Endothelial cell of umbilical vein (primary cell): ENCODE measurements at regions not wholly inside any gene's neighbourhood (a gene's known extent, or its start where the extent isn't known, plus 50 kb on each side); places are given as distances from the start of the nearest gene placed in this dataset.

ENCODE experiments used
- BruUV-seq: library from RNA; stranded (reverse); fragments of 400-500 nt; replicated peaks from 2 replicates; lab custom pipeline; 2021; lab: Mats Ljungman, UMichigan
- CTCF ChIA-PET: fragments of 300-600, 350-600 bp; sonication (Branson Sonifier 250); formaldehyde crosslinking; loops from one replicate; lab custom pipeline; 2021; ENCODE audit warnings: antibody characterized with exemption, inconsistent platforms; lab: Charles Lee
- POLR2A ChIA-PET: fragments of 300-600, 350-600 bp; sonication (Branson Sonifier 250); formaldehyde crosslinking; loops from one replicate; lab custom pipeline; 2021; ENCODE audit warnings: antibody characterized with exemption, inconsistent platforms; lab: Charles Lee
- DNase-seq: peaks from one replicate; pipeline ENCODE4 v3.0.0-alpha.2; 2011; ENCODE audit warnings: low read depth, low spot score
- FAIRE-seq: peaks from 2 replicates; lab custom pipeline; 2011; peaks lifted over from hg19 to GRCh38; lab: Jason Lieb, UNC
- H2AFZ ChIP-seq: 2 replicates; pipeline ENCODE4 v1.6.0; 2012; ENCODE audit warnings: low read depth, low read length, control low read depth, inconsistent platforms
- H3K27ac ChIP-seq: 2 replicates; pipeline ENCODE4 v1.5.1; 2011; ENCODE audit warnings: low read depth, mild to moderate bottlenecking, control low read depth, low read length, moderate library complexity; ENCODE audit not compliant: insufficient read depth
- H3K27me3 ChIP-seq, 2 experiments: 2 replicates each; pipeline versions ENCODE4 v1.6.0 to v1.6.1; 2011; ENCODE audit warnings: low read length in 2 of 2, mixed read lengths in 1 of 2; ENCODE audit not compliant: control insufficient read depth in 2 of 2, insufficient read depth in 2 of 2
- H3K36me3 ChIP-seq, 2 experiments: 2 replicates in 1 of 2; 3 replicates in 1 of 2; pipeline ENCODE4 v1.5.1; 2011; ENCODE audit warnings: low read length in 2 of 2, mild to moderate bottlenecking in 1 of 2, moderate library complexity in 1 of 2; ENCODE audit not compliant: control insufficient read depth in 2 of 2, insufficient read depth in 2 of 2; ENCODE audit errors: extremely low read depth in 1 of 2
- H3K4me1 ChIP-seq: 3 replicates; pipeline ENCODE4 v1.5.1; 2011; ENCODE audit warnings: mild to moderate bottlenecking, low read length; ENCODE audit not compliant: control insufficient read depth, insufficient read depth; ENCODE audit errors: extremely low read depth
- H3K4me2 ChIP-seq: 2 replicates; pipeline ENCODE4 v1.6.1; 2011; ENCODE audit warnings: low read length, control low read depth, mixed read lengths; ENCODE audit not compliant: insufficient read depth
- H3K4me3 ChIP-seq, 3 experiments: fragments of 200-600 bp in 1 of 3; sonication (generic), shearing (Covaris generic) in 1 of 3; replicated peaks in 1 of 3; 2 replicates each; pipeline ENCODE4 v1.5.1; 2011 to 2016; ENCODE audit warnings: control low read depth in 3 of 3, low read length in 3 of 3, mild to moderate bottlenecking in 2 of 3, inconsistent platforms in 1 of 3, low read depth in 1 of 3, moderate library complexity in 1 of 3; ENCODE audit not compliant: insufficient read depth in 1 of 3
- H3K79me2 ChIP-seq: 2 replicates; pipeline ENCODE4 v1.6.0; 2012; ENCODE audit warnings: low read length, inconsistent platforms; ENCODE audit not compliant: control insufficient read depth, insufficient read depth
- H3K9ac ChIP-seq: replicated peaks from 2 replicates; pipeline ENCODE3; 2011; ENCODE audit warnings: low read length, control low read depth; ENCODE audit not compliant: insufficient read depth; ENCODE audit errors: extremely low read depth
- H3K9me1 ChIP-seq: replicated peaks from 3 replicates; pipeline ENCODE4 v1.6.0; 2011; ENCODE audit warnings: mild to moderate bottlenecking, low read length; ENCODE audit not compliant: control insufficient read depth, insufficient read depth; ENCODE audit errors: extremely low read depth
- H3K9me3 ChIP-seq: replicated peaks from 2 replicates; pipeline ENCODE4 v1.5.1; 2012; ENCODE audit warnings: low read length, inconsistent platforms; ENCODE audit not compliant: control insufficient read depth, insufficient read depth
- H4K20me1 ChIP-seq: replicated peaks from 2 replicates; pipeline ENCODE3; 2011; ENCODE audit warnings: mild to moderate bottlenecking, low read length; ENCODE audit not compliant: control insufficient read depth, insufficient read depth; ENCODE audit errors: extremely low read depth
- EZH2 ChIP-seq: IDR thresholded peaks from 2 replicates; pipeline ENCODE4 v1.6.1; 2012; ENCODE audit warnings: borderline replicate concordance, low read depth, mild to moderate bottlenecking, moderate library complexity, low read length, inconsistent platforms; ENCODE audit not compliant: severe bottlenecking
- FOS ChIP-seq: IDR thresholded peaks from 2 replicates; pipeline ENCODE4 v1.6.1; 2011; ENCODE audit warnings: mild to moderate bottlenecking, low read length, moderate library complexity, borderline replicate concordance; ENCODE audit not compliant: insufficient read depth
- GATA2 ChIP-seq: IDR thresholded peaks from 2 replicates; pipeline ENCODE4 v1.7.0; 2011; ENCODE audit warnings: low read depth, mild to moderate bottlenecking, moderate library complexity, mixed read lengths, low read length; ENCODE audit not compliant: insufficient read length, insufficient read depth
- JUN ChIP-seq: IDR thresholded peaks from 2 replicates; pipeline ENCODE4 v1.6.1; 2011; ENCODE audit warnings: borderline replicate concordance, low read depth; ENCODE audit not compliant: insufficient read length, insufficient read depth
- MYC ChIP-seq: IDR thresholded peaks from one replicate; pipeline ENCODE4 v1.6.1; 2011; ENCODE audit warnings: mild to moderate bottlenecking, low read depth, low read length
- POLR2A ChIP-seq: IDR thresholded peaks from 2 replicates; pipeline ENCODE4 v1.6.1; 2012; ENCODE audit warnings: low read depth, mild to moderate bottlenecking, control low read depth, low read length
- POLR2AphosphoS5 ChIP-seq: IDR thresholded peaks from 2 replicates; pipeline ENCODE4 v1.6.1; 2012; ENCODE audit warnings: low read depth, mild to moderate bottlenecking, control low read depth, low read length, moderate library complexity; ENCODE audit not compliant: insufficient read depth
- dilution Hi-C: fragments of 300-500 bp; cut with MboI; formaldehyde crosslinking; loops from one replicate; pipeline ENCODE4 v1.15.0; 2019; ENCODE audit warnings: low sequenced_read_pairs; ENCODE audit not compliant: extremely low pct_ligation_motif_present
- intact Hi-C: fragments of 100-400 bp; cut with micrococcal nuclease; formaldehyde crosslinking; loops from one replicate; pipeline ENCODE4 v1.10.0; 2022
- TF ChIP-seq, protein P1 (sequence below), 2 donors: IDR thresholded peaks; 1 replicate in 1 of 2; 2 replicates in 1 of 2; pipeline ENCODE4 v1.5.1; 2011; ENCODE audit warnings: low read length in 2 of 2, mild to moderate bottlenecking in 2 of 2, moderate library complexity in 2 of 2, control low read depth in 1 of 2, inconsistent platforms in 1 of 2, low read depth in 1 of 2; ENCODE audit not compliant: insufficient read depth in 1 of 2; ENCODE audit errors: extremely low read depth in 1 of 2
- TF ChIP-seq, protein P2 (sequence below): IDR thresholded peaks from 2 replicates; pipeline ENCODE4 v1.6.1; 2011; ENCODE audit not compliant: insufficient read depth, insufficient read length

DNA sequence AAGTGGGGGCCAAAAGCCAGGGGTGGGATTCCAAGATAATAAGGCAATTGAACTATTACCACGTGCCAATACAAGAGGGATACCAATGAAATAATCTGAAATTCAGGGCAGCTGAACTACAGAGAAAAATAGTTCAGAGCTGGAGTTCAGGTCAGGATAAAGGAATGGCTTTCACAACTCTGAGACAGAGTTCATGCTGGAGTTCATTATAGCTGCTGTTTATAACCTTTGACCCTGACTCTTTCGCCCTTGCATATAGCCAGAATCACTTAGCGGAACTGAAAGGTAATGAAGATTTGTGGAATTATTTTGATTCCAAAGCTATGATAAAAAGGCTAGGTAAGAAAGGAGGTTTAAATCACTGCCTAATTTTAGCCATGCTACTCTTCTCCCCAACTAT, 55.5 kb upstream of the LRRN1 start:
- no peak for FAIRE-seq

More for the DNA sequence above, 55.5 kb upstream of the LRRN1 start:
- Histone ChIP-seq H3K27ac (no peak overlapping the region), H3K79me2 (no peaks in the 10 kb centered on the region), H3K9me1 (no peaks in the 10 kb centered on the region), H2AFZ (no peak overlapping the region), H3K4me1 (no peaks in the 10 kb centered on the region), H3K27me3 (no peaks in the 10 kb centered on the region), H3K4me3 (no peak overlapping the region), H3K4me2 (no peak overlapping the region), H3K9me3 (peaks cover 13% of the 10 kb centered on the region), H3K9ac (no peak overlapping the region), H3K36me3 (no peaks in the 10 kb centered on the region), H4K20me1 (no peaks in the 10 kb centered on the region)
- no TSS peak for BruUV-seq
- ChIA-PET CTCF (no interaction called here), POLR2A (no interaction called here)
- dilution Hi-C loops (no loop called here), intact Hi-C loops (no loop called here)
- DNase-seq = no peak
- TF ChIP-seq, protein P1, sequence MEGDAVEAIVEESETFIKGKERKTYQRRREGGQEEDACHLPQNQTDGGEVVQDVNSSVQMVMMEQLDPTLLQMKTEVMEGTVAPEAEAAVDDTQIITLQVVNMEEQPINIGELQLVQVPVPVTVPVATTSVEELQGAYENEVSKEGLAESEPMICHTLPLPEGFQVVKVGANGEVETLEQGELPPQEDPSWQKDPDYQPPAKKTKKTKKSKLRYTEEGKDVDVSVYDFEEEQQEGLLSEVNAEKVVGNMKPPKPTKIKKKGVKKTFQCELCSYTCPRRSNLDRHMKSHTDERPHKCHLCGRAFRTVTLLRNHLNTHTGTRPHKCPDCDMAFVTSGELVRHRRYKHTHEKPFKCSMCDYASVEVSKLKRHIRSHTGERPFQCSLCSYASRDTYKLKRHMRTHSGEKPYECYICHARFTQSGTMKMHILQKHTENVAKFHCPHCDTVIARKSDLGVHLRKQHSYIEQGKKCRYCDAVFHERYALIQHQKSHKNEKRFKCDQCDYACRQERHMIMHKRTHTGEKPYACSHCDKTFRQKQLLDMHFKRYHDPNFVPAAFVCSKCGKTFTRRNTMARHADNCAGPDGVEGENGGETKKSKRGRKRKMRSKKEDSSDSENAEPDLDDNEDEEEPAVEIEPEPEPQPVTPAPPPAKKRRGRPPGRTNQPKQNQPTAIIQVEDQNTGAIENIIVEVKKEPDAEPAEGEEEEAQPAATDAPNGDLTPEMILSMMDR (IDR thresholded peaks at IDR 0.05; ENCODE audit: extremely low read depth in 1 of 2, insufficient read depth in 1 of 2, low read depth in 1 of 2, low read length in 2 of 2) = no peak
- TF ChIP-seq GATA2 (no peak), JUN (no peak), EZH2 (no peak), FOS (no peak), POLR2A (no peak), POLR2AphosphoS5 (no peak), MYC (no peak)
- TF ChIP-seq, protein P2, sequence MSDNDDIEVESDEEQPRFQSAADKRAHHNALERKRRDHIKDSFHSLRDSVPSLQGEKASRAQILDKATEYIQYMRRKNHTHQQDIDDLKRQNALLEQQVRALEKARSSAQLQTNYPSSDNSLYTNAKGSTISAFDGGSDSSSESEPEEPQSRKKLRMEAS = no peak
